Duodenal mucosa (tissue), 2 donors: ENCODE measurements at regions not wholly inside any gene's neighbourhood (a gene's known extent, or its start where the extent isn't known, plus 50 kb on each side); places are given as distances from the start of the nearest gene placed in this dataset.

Experiments
- H3K27ac ChIP-seq: one replicate; pipeline ENCODE4 v1.7.0; 2013; ENCODE audit warnings: low read depth, low read length
- H3K27me3 ChIP-seq, 2 donors: one replicate each; pipeline ENCODE4 v1.7.0; 2013; ENCODE audit warnings: low read length in 2 of 2, control low read depth in 1 of 2; ENCODE audit not compliant: insufficient read depth in 2 of 2, control insufficient read depth in 1 of 2
- H3K36me3 ChIP-seq, 2 donors: one replicate each; pipeline ENCODE4 v1.7.0; 2013; ENCODE audit warnings: low read length in 2 of 2, control low read depth in 1 of 2; ENCODE audit not compliant: insufficient read depth in 2 of 2, control insufficient read depth in 1 of 2
- H3K4me1 ChIP-seq, 2 donors: one replicate each; pipeline ENCODE4 v1.7.0; 2013; ENCODE audit warnings: low read length in 2 of 2, control low read depth in 1 of 2; ENCODE audit not compliant: insufficient read depth in 2 of 2, control insufficient read depth in 1 of 2
- H3K4me3 ChIP-seq, 2 donors: one replicate each; pipeline ENCODE4 v1.7.0; 2013; ENCODE audit warnings: low read length in 2 of 2, low read depth in 1 of 2
- H3K9ac ChIP-seq, 2 donors: one replicate each; pipeline ENCODE4 v1.7.0; 2013; ENCODE audit warnings: low read length in 2 of 2, low read depth in 1 of 2
- H3K9me3 ChIP-seq, 2 donors: one replicate each; pipeline ENCODE4 v1.7.0; 2013; ENCODE audit warnings: low read length in 2 of 2, control low read depth in 1 of 2; ENCODE audit not compliant: control insufficient read depth in 1 of 2

GRCh38 chr14:101039755-101040138, 136.2 kb upstream of the RTL1 start:
- no peak overlapping the region for H3K27ac ChIP-seq
- H3K27me3 ChIP-seq, result no peaks in the 10 kb centered on the region
- no peaks in the 10 kb centered on the region for H3K4me1 ChIP-seq
- H3K9ac ChIP-seq, result no peak overlapping the region
- H3K9me3 ChIP-seq, result no peaks in the 10 kb centered on the region
- no peaks in the 10 kb centered on the region for H3K36me3 ChIP-seq
- H3K4me3 ChIP-seq, result no peak overlapping the region

GRCh38 chr14:101040538-101041442, 137.3 kb upstream of the RTL1 start:
- no peaks in the 10 kb centered on the region for H3K36me3 ChIP-seq
- H3K9me3 ChIP-seq, result no peaks in the 10 kb centered on the region
- no peak overlapping the region for H3K4me3 ChIP-seq
- H3K27ac ChIP-seq, result no peak overlapping the region
- H3K27me3 ChIP-seq, result no peaks in the 10 kb centered on the region
- no peak overlapping the region for H3K9ac ChIP-seq
- no peaks in the 10 kb centered on the region for H3K4me1 ChIP-seq

DNA sequence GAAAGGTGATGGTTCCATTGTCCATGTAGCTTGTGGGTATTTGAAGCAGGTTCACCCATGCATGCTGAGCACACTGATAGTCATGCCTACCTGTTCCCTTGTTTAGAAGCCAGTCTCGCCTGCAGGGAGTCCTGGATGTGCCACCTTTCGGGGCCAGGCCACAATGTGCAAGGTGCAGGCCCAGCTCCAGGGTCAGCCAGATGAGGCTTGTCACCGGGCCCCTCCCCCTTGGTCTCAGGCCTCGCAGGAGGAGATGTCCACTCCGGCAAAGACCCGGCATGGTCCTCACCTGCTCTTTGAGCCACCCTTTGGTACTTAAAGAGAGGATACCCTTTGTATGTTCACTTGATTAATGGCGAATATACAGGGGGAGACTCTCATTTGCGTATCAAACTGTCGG, 140.4 kb upstream of the RTL1 start:
- Histone ChIP-seq H3K36me3 (no peaks in the 10 kb centered on the region), H3K9ac (no peak overlapping the region), H3K27me3 (no peaks in the 10 kb centered on the region), H3K27ac (no peak overlapping the region), H3K4me3 (no peak overlapping the region), H3K4me1 (no peaks in the 10 kb centered on the region), H3K9me3 (no peaks in the 10 kb centered on the region)

DNA sequence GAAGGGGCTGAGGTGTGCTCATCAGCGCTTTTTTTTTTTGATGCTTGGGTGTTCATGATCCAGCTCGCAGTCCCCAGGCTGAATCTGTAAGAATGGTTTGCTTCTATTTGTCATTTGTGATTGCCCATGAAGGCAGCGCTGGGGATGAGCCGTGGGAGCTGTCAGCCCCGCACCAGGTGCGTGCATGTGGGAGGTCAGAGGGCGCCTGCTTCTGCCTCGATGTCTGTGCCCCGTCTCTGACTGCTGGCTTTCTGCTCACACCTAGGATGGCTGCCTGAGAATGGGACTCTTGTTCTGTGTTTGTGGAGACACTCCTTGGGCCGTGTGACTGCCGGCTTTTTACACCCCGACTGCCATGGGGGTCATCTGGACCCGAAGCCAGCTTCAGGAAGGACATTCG, 141.2 kb upstream of the RTL1 start:
- H3K4me1 ChIP-seq, result no peaks in the 10 kb centered on the region
- H3K4me3 ChIP-seq, result no peak overlapping the region
- no peaks in the 10 kb centered on the region for H3K27me3 ChIP-seq
- H3K9ac ChIP-seq, result no peak overlapping the region
- H3K27ac ChIP-seq, result no peak overlapping the region
- no peaks in the 10 kb centered on the region for H3K9me3 ChIP-seq
- H3K36me3 ChIP-seq, result no peaks in the 10 kb centered on the region

- no peaks in the 10 kb centered on the region for H3K9me3 ChIP-seq
- H3K27me3 ChIP-seq, result no peaks in the 10 kb centered on the region
- H3K27ac ChIP-seq, result no peak overlapping the region
- no peaks in the 10 kb centered on the region for H3K4me1 ChIP-seq
- no peak overlapping the region for H3K4me3 ChIP-seq
- no peaks in the 10 kb centered on the region for H3K36me3 ChIP-seq
- H3K9ac ChIP-seq, result no peak overlapping the region
Observed at GRCh38 chr14:101045511-101045910, 142.0 kb upstream of the RTL1 start.

DNA sequence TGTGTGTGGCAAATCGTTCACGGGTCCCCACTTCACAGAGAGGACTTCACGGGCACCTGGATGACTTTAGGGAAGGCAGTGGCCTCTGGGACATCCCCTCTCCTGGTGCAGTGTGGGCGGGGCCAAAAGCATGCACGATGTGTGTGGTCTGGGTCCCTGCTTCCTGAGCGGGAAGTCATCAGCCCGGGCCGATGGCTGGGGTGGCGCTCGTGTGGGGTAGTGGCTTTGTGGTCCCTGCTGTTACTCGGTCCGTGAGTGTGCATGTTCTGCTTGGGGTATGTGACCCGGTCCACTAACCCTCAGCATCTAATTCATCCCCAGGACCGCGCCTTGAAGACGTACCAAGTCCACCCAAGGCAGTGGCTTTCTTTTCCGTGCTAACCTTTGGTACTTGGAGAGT, 142.5 kb upstream of the RTL1 start:
- Histone ChIP-seq H3K9me3 (no peaks in the 10 kb centered on the region), H3K36me3 (no peaks in the 10 kb centered on the region)

GRCh38 chr14:101047326-101047725, 143.8 kb upstream of the RTL1 start:
- Histone ChIP-seq H3K27ac (no peak overlapping the region), H3K27me3 (no peaks in the 10 kb centered on the region)

More for the DNA sequence above, 142.5 kb upstream of the RTL1 start:
- Histone ChIP-seq H3K9ac (no peak overlapping the region), H3K27me3 (no peaks in the 10 kb centered on the region), H3K27ac (no peak overlapping the region), H3K4me1 (no peaks in the 10 kb centered on the region), H3K4me3 (no peak overlapping the region)

DNA sequence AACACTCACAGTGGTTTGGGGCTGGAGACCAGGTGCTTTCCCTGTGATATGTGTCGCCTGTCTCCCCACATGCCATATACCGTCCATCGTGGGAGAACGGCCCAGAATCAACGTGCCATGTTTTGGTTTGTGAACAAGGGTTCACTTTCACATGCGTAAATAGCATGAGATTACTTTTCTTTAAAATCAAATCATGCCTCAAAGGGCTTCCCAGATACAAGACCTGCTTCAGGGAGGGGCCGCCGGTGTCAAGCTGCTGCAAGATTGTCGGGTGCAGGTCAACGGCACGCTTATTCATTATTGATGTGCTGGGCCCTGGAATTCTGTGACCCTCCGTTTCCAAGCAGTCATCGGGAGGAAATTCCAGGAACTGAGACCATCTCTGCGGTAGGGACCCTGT, 145.2 kb upstream of the RTL1 start:
- H3K9ac ChIP-seq, result no peak overlapping the region
- no peaks in the 10 kb centered on the region for H3K27me3 ChIP-seq
- no peaks in the 10 kb centered on the region for H3K36me3 ChIP-seq
- H3K4me3 ChIP-seq, result no peak overlapping the region
- H3K27ac ChIP-seq, result no peak overlapping the region
- H3K4me1 ChIP-seq, result no peaks in the 10 kb centered on the region
- no peaks in the 10 kb centered on the region for H3K9me3 ChIP-seq

More at GRCh38 chr14:101047326-101047725, 143.8 kb upstream of the RTL1 start:
- Histone ChIP-seq H3K9ac (no peak overlapping the region), H3K4me1 (no peaks in the 10 kb centered on the region), H3K36me3 (no peaks in the 10 kb centered on the region), H3K4me3 (no peak overlapping the region), H3K9me3 (no peaks in the 10 kb centered on the region)

- no peaks in the 10 kb centered on the region for H3K4me1 ChIP-seq
- H3K9ac ChIP-seq, result no peak overlapping the region
- no peaks in the 10 kb centered on the region for H3K9me3 ChIP-seq
- no peak overlapping the region for H3K27ac ChIP-seq
- H3K36me3 ChIP-seq, result no peaks in the 10 kb centered on the region
- no peaks in the 10 kb centered on the region for H3K27me3 ChIP-seq
- no peak overlapping the region for H3K4me3 ChIP-seq
Observed at GRCh38 chr14:101049511-101049910, 146.0 kb upstream of the RTL1 start.

- H3K27me3 ChIP-seq, result no peaks in the 10 kb centered on the region
- H3K9ac ChIP-seq, result no peak overlapping the region
- no peaks in the 10 kb centered on the region for H3K36me3 ChIP-seq
- no peak overlapping the region for H3K27ac ChIP-seq
- no peaks in the 10 kb centered on the region for H3K9me3 ChIP-seq
- H3K4me1 ChIP-seq, result no peaks in the 10 kb centered on the region
- no peak overlapping the region for H3K4me3 ChIP-seq
Observed at GRCh38 chr14:101049942-101050341, 146.4 kb upstream of the RTL1 start.
